ENCODE measurements at regions not wholly inside any gene's neighbourhood (a gene's known extent, or its start where the extent isn't known, plus 50 kb on each side); places are given as distances from the start of the nearest gene placed in this dataset.

GRCh38 chr5:106423109-106423897, 1247.4 kb downstream of the EFNA5 start:
- H3K79me2 ChIP-seq (ENCODE audit: insufficient read depth, low read length) = no peaks in the 10 kb centered on the region
- H3K9ac ChIP-seq (ENCODE audit: low read length) = no peak overlapping the region
- no peaks in the 10 kb centered on the region for H4K20me1 ChIP-seq (ENCODE audit: insufficient read depth, low read length)
- no peak overlapping the region for H3K27ac ChIP-seq (ENCODE audit: low read depth, low read length, poor library complexity, severe bottlenecking)
- H2AFZ ChIP-seq (ENCODE audit: low read length) = no peak overlapping the region
- no peaks in the 10 kb centered on the region for H3K36me3 ChIP-seq (ENCODE audit: insufficient read depth, low read length)
- H3K4me1 ChIP-seq (ENCODE audit: insufficient read depth, low read length, severe bottlenecking) = no peaks in the 10 kb centered on the region
- H3K9me3 ChIP-seq (ENCODE audit: low read length) = no peaks in the 10 kb centered on the region
- TF ChIP-seq, protein P1, sequence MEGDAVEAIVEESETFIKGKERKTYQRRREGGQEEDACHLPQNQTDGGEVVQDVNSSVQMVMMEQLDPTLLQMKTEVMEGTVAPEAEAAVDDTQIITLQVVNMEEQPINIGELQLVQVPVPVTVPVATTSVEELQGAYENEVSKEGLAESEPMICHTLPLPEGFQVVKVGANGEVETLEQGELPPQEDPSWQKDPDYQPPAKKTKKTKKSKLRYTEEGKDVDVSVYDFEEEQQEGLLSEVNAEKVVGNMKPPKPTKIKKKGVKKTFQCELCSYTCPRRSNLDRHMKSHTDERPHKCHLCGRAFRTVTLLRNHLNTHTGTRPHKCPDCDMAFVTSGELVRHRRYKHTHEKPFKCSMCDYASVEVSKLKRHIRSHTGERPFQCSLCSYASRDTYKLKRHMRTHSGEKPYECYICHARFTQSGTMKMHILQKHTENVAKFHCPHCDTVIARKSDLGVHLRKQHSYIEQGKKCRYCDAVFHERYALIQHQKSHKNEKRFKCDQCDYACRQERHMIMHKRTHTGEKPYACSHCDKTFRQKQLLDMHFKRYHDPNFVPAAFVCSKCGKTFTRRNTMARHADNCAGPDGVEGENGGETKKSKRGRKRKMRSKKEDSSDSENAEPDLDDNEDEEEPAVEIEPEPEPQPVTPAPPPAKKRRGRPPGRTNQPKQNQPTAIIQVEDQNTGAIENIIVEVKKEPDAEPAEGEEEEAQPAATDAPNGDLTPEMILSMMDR (IDR thresholded peaks at IDR 0.05; ENCODE audit: low read length) = no peak
- TF ChIP-seq EZH2 (IDR thresholded peaks at IDR 0.05; ENCODE audit: borderline replicate concordance, low read length) = no peak
- H3K27me3 ChIP-seq (ENCODE audit: insufficient read depth, low read length) = no peaks in the 10 kb centered on the region
- no peaks in the 10 kb centered on the region for H3F3A ChIP-seq (ENCODE audit: insufficient read depth, low read length)
- H3K4me2 ChIP-seq (ENCODE audit: low read length) = no peak overlapping the region
- H3K4me3 ChIP-seq (ENCODE audit: low read depth, low read length, poor library complexity, severe bottlenecking) = no peak overlapping the region
- H3K9me2 ChIP-seq (ENCODE audit: low read depth, low read length) = no peaks in the 10 kb centered on the region

GRCh38 chr5:106420102-106420501, 1250.6 kb downstream of the EFNA5 start:
- no peak overlapping the region for H3K9ac ChIP-seq (ENCODE audit: low read length)
- H3K4me1 ChIP-seq (ENCODE audit: insufficient read depth, low read length, severe bottlenecking) = no peaks in the 10 kb centered on the region
- H3K36me3 ChIP-seq (ENCODE audit: insufficient read depth, low read length) = no peaks in the 10 kb centered on the region
- H3K4me3 ChIP-seq (ENCODE audit: low read depth, low read length, poor library complexity, severe bottlenecking) = no peak overlapping the region
- no peak overlapping the region for H3K4me2 ChIP-seq (ENCODE audit: low read length)
- H3K9me2 ChIP-seq (ENCODE audit: low read depth, low read length) = no peaks in the 10 kb centered on the region
- no peak overlapping the region for H2AFZ ChIP-seq (ENCODE audit: low read length)
- H3K27ac ChIP-seq (ENCODE audit: low read depth, low read length, poor library complexity, severe bottlenecking) = no peak overlapping the region
- H3F3A ChIP-seq (ENCODE audit: insufficient read depth, low read length) = no peaks in the 10 kb centered on the region
- H3K79me2 ChIP-seq (ENCODE audit: insufficient read depth, low read length) = no peaks in the 10 kb centered on the region
- TF ChIP-seq EZH2 (IDR thresholded peaks at IDR 0.05; ENCODE audit: borderline replicate concordance, low read length) = no peak
- TF ChIP-seq, protein P1 (IDR thresholded peaks at IDR 0.05; ENCODE audit: low read length) = no peak
- no peaks in the 10 kb centered on the region for H3K27me3 ChIP-seq (ENCODE audit: insufficient read depth, low read length)
- no peaks in the 10 kb centered on the region for H4K20me1 ChIP-seq (ENCODE audit: insufficient read depth, low read length)
- no peaks in the 10 kb centered on the region for H3K9me3 ChIP-seq (ENCODE audit: low read length)

DNA sequence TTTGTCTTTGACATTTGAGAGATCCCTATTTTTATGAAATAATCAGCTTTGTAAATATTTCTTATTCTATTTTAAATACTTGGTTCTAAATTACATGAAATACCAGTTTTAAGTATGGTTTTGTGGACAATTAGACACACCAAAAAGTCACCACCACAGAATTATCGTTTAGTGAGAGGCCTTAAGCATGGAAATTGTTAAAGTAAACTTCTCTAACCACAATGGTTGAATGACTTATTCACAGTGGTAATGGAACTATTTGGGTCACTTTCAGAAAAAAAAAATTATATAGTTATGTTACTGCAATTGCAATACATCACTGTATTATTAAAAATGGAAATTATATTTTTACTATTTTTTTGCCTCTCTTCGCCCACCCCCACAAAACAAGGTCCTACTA, 1252.5 kb downstream of the EFNA5 start:
- Histone ChIP-seq H3K27me3 (ENCODE audit: insufficient read depth, low read length) (no peaks in the 10 kb centered on the region), H3K4me2 (ENCODE audit: low read length) (no peak overlapping the region), H3K4me1 (ENCODE audit: insufficient read depth, low read length, severe bottlenecking) (no peaks in the 10 kb centered on the region), H3K9ac (ENCODE audit: low read length) (no peak overlapping the region), H3K9me3 (ENCODE audit: low read length) (no peaks in the 10 kb centered on the region), H3F3A (ENCODE audit: insufficient read depth, low read length) (no peaks in the 10 kb centered on the region), H4K20me1 (ENCODE audit: insufficient read depth, low read length) (no peaks in the 10 kb centered on the region), H3K9me2 (ENCODE audit: low read depth, low read length) (no peaks in the 10 kb centered on the region), H3K27ac (ENCODE audit: low read depth, low read length, poor library complexity, severe bottlenecking) (no peak overlapping the region), H3K36me3 (ENCODE audit: insufficient read depth, low read length) (no peaks in the 10 kb centered on the region), H3K4me3 (ENCODE audit: low read depth, low read length, poor library complexity, severe bottlenecking) (no peak overlapping the region), H3K79me2 (ENCODE audit: insufficient read depth, low read length) (no peaks in the 10 kb centered on the region), H2AFZ (ENCODE audit: low read length) (no peak overlapping the region)
- no peak for TF ChIP-seq EZH2 (IDR thresholded peaks at IDR 0.05; ENCODE audit: borderline replicate concordance, low read length)
- TF ChIP-seq, protein P1 (IDR thresholded peaks at IDR 0.05; ENCODE audit: low read length) = no peak
